WTC11 (cell line): ENCODE measurements at regions not wholly inside any gene's neighbourhood (a gene's known extent, or its start where the extent isn't known, plus 50 kb on each side); places are given as distances from the start of the nearest gene placed in this dataset.

Experiments
- ATAC-seq: fragments of 200-7000 bp; cut with Tn5 transposase; 2 replicates; pipeline ENCODE4 v1.10.0; 2021; ENCODE audit warnings: mild to moderate bottlenecking, moderate library complexity
- CTCF ChIA-PET: fragments of 300-600 bp; sonication (Branson Sonifier 250); formaldehyde crosslinking; loops from one replicate; lab custom pipeline; 2021; ENCODE audit warnings: antibody characterized with exemption; lab: Charles Lee
- POLR2A ChIA-PET: fragments of 350-600 bp; sonication (Branson Sonifier 250); formaldehyde crosslinking; loops from one replicate; lab custom pipeline; 2021; ENCODE audit warnings: antibody characterized with exemption; lab: Charles Lee
- DNase-seq: peaks from one replicate; pipeline ENCODE4 v3.0.0; 2021; ENCODE audit warnings: low spot score
- H3K27ac Mint-ChIP-seq: 2 replicates; pipeline ENCODE4 v1.8.0; 2021; ENCODE audit warnings: mixed read lengths
- H3K27me3 Mint-ChIP-seq: 2 replicates; pipeline ENCODE4 v1.8.0; 2021; ENCODE audit warnings: low read depth, mild to moderate bottlenecking, moderate library complexity, mixed read lengths
- H3K36me3 Mint-ChIP-seq: 2 replicates; pipeline ENCODE4 v1.8.0; 2021; ENCODE audit warnings: mixed read lengths
- H3K4me1 Mint-ChIP-seq: 2 replicates; pipeline ENCODE4 v1.8.0; 2022; ENCODE audit warnings: mixed read lengths
- H3K4me3 Mint-ChIP-seq: 2 replicates; pipeline ENCODE4 v1.8.0; 2021; ENCODE audit warnings: mild to moderate bottlenecking, moderate library complexity, mixed read lengths
- H3K9me3 Mint-ChIP-seq: 2 replicates; pipeline ENCODE4 v1.8.0; 2021; ENCODE audit warnings: mixed read lengths
- AR ChIP-seq: fragments of 250-450 bp; sonication (Bioruptor Pico); IDR thresholded peaks from 2 replicates; pipeline ENCODE4 v1.9.0; 2021; ENCODE audit warnings: mild to moderate bottlenecking
- CBFB ChIP-seq: sonication (generic); formaldehyde crosslinking; IDR thresholded peaks from 2 replicates; pipeline ENCODE4 v1.8.1; 2022; ENCODE audit warnings: mild to moderate bottlenecking, low read depth, missing genetic modification reagents
- CREM ChIP-seq: sonication (generic); formaldehyde crosslinking; IDR thresholded peaks from 2 replicates; pipeline ENCODE4 v1.8.1; 2022; ENCODE audit warnings: mild to moderate bottlenecking, missing genetic modification reagents, moderate library complexity
- E2F1 ChIP-seq: sonication (generic); formaldehyde crosslinking; IDR thresholded peaks from 2 replicates; pipeline ENCODE4 v1.8.0; 2022; ENCODE audit warnings: mild to moderate bottlenecking, missing genetic modification reagents
- ESRRA ChIP-seq: sonication (generic); formaldehyde crosslinking; IDR thresholded peaks from 2 replicates; pipeline ENCODE4 v1.8.1; 2022; ENCODE audit warnings: mild to moderate bottlenecking, missing genetic modification reagents, borderline replicate concordance
- ETV6 ChIP-seq: sonication (generic); formaldehyde crosslinking; IDR thresholded peaks from 2 replicates; pipeline ENCODE4 v1.8.1; 2022; ENCODE audit warnings: mild to moderate bottlenecking, missing genetic modification reagents
- FOXP1 ChIP-seq: sonication (generic); formaldehyde crosslinking; IDR thresholded peaks from 2 replicates; pipeline ENCODE4 v1.8.0; 2022; ENCODE audit warnings: missing genetic modification reagents, mild to moderate bottlenecking, moderate library complexity, borderline replicate concordance
- GABPB1 ChIP-seq: sonication (generic); formaldehyde crosslinking; IDR thresholded peaks from 2 replicates; pipeline ENCODE4 v1.8.1; 2023; ENCODE audit warnings: mild to moderate bottlenecking, missing genetic modification reagents
- GTF2I ChIP-seq: fragments of 250-450 bp; sonication (Bioruptor Pico); conservative IDR thresholded peaks from 2 replicates; pipeline ENCODE4 v1.4.0; 2021; ENCODE audit warnings: mild to moderate bottlenecking
- HMGA2 ChIP-seq: fragments of 250-450 bp; sonication (Bioruptor Pico); IDR thresholded peaks from 2 replicates; pipeline ENCODE4 v1.4.0; 2021; ENCODE audit warnings: mild to moderate bottlenecking, moderate library complexity
- IRF2 ChIP-seq: sonication (generic); formaldehyde crosslinking; IDR thresholded peaks from 2 replicates; pipeline ENCODE4 v1.8.0; 2022; ENCODE audit warnings: low read depth, missing genetic modification reagents, borderline replicate concordance
- JAZF1 ChIP-seq: fragments of 250-450 bp; sonication (Bioruptor Pico); IDR thresholded peaks from 2 replicates; pipeline ENCODE4 v1.9.0; 2021; ENCODE audit warnings: moderate library complexity, mild to moderate bottlenecking, inconsistent platforms
- KAT7 ChIP-seq: sonication (generic); formaldehyde crosslinking; IDR thresholded peaks from 2 replicates; pipeline ENCODE4 v1.8.1; 2023; ENCODE audit warnings: missing genetic modification reagents, mild to moderate bottlenecking, borderline replicate concordance
- OVOL2 ChIP-seq: fragments of 250-450 bp; sonication (Bioruptor Pico); IDR thresholded peaks from 2 replicates; pipeline ENCODE4 v1.9.0; 2021; ENCODE audit warnings: mild to moderate bottlenecking, borderline replicate concordance
- PRRX2 ChIP-seq: fragments of 250-450 bp; sonication (Bioruptor Pico); IDR thresholded peaks from 2 replicates; pipeline ENCODE4 v1.8.0; 2021; ENCODE audit warnings: mild to moderate bottlenecking
- SMAD3 ChIP-seq: sonication (generic); formaldehyde crosslinking; IDR thresholded peaks from 2 replicates; pipeline ENCODE4 v1.8.0; 2022; ENCODE audit warnings: missing genetic modification reagents, mild to moderate bottlenecking, borderline replicate concordance
- SMAD4 ChIP-seq: sonication (generic); formaldehyde crosslinking; IDR thresholded peaks from 2 replicates; pipeline ENCODE4 v1.8.0; 2022; ENCODE audit warnings: mild to moderate bottlenecking, missing genetic modification reagents
- SP1 ChIP-seq: sonication (generic); formaldehyde crosslinking; conservative IDR thresholded peaks from 2 replicates; pipeline ENCODE4 v1.8.1; 2022; ENCODE audit warnings: missing genetic modification reagents
- ZMAT4 ChIP-seq: fragments of 250-450 bp; sonication (Bioruptor Pico); IDR thresholded peaks from 2 replicates; pipeline ENCODE4 v1.9.0; 2021; ENCODE audit warnings: mild to moderate bottlenecking
- ZNF219 ChIP-seq: sonication (generic); formaldehyde crosslinking; IDR thresholded peaks from 2 replicates; pipeline ENCODE4 v1.8.0; 2023; ENCODE audit warnings: missing genetic modification reagents, mild to moderate bottlenecking, borderline replicate concordance
- ZNF317 ChIP-seq: sonication (generic); formaldehyde crosslinking; IDR thresholded peaks from 2 replicates; pipeline ENCODE4 v1.8.1; 2023; ENCODE audit warnings: low read depth, mild to moderate bottlenecking, moderate library complexity, missing genetic modification reagents, borderline replicate concordance
- ZNF396 ChIP-seq: fragments of 250-450 bp; sonication (Bioruptor Pico); IDR thresholded peaks from 2 replicates; pipeline ENCODE4 v1.8.0; 2021; ENCODE audit warnings: mild to moderate bottlenecking, moderate library complexity, borderline replicate concordance
- ZNF423 ChIP-seq: fragments of 250-450 bp; sonication (Bioruptor Pico); IDR thresholded peaks from 2 replicates; pipeline ENCODE4 v2.1.2; 2022; ENCODE audit warnings: mild to moderate bottlenecking, moderate library complexity
- TF ChIP-seq, protein P1 (sequence below): fragments of 250-450 bp; sonication (Bioruptor Pico); conservative IDR thresholded peaks from 2 replicates; pipeline ENCODE4 v1.9.0; 2021; ENCODE audit warnings: mild to moderate bottlenecking
- TF ChIP-seq, protein P2 (sequence below): sonication (generic); formaldehyde crosslinking; IDR thresholded peaks from 2 replicates; pipeline ENCODE4 v1.8.1; 2023; ENCODE audit warnings: mild to moderate bottlenecking, moderate library complexity, missing genetic modification reagents
- TF ChIP-seq, protein P3 (sequence below): fragments of 250-450 bp; sonication (Bioruptor Pico); IDR thresholded peaks from 2 replicates; pipeline ENCODE4 v1.9.0; 2021; ENCODE audit warnings: moderate library complexity, mild to moderate bottlenecking, inconsistent platforms, borderline replicate concordance

GRCh38 chr16:51436742-51437141 lies 285.7 kb upstream of the SALL1 start:
- ChIA-PET CTCF (no interaction called here), POLR2A (no interaction called here)

DNA sequence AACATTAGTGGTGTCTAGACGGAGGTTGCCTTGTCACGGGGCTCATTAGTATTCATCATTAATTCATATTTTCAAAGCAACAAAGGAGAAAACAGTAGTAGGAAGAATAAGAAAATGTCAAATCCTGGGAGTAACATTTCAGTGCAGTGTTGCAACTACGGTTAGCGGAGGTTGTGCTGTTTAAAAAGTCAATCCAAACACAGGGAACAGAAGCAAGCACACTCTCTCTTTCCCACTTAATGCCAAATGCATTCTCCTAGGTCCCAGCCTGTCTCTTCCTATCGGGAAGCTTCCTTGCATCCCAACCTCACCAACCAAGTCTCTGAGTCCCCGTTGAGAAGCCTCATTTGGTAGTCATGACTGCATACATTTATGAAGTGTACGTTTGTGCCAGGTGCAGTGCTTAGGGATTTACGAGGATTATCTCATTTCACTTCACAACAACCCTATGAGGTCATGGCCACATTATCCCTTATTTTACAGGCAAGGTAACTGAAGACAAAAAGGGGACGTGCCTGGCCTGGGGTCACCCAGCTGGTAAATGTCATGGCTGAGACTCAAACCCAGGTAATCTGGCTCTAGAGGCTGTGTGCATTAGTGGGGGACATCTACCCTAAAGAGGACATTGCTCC lies 283.6 kb upstream of the SALL1 start:
- Mint-ChIP-seq H3K36me3 (no peaks in the 10 kb centered on the region), H3K27ac (no peak overlapping the region), H3K4me3 (no peak overlapping the region), H3K4me1 (peaks cover 34% of the 10 kb centered on the region), H3K27me3 (no peaks in the 10 kb centered on the region), H3K9me3 (no peaks in the 10 kb centered on the region)
- ChIA-PET POLR2A (no interaction called here), CTCF (no interaction called here)
- DNase-seq (no peak), ATAC-seq (no peak)
- TF ChIP-seq, protein P1, sequence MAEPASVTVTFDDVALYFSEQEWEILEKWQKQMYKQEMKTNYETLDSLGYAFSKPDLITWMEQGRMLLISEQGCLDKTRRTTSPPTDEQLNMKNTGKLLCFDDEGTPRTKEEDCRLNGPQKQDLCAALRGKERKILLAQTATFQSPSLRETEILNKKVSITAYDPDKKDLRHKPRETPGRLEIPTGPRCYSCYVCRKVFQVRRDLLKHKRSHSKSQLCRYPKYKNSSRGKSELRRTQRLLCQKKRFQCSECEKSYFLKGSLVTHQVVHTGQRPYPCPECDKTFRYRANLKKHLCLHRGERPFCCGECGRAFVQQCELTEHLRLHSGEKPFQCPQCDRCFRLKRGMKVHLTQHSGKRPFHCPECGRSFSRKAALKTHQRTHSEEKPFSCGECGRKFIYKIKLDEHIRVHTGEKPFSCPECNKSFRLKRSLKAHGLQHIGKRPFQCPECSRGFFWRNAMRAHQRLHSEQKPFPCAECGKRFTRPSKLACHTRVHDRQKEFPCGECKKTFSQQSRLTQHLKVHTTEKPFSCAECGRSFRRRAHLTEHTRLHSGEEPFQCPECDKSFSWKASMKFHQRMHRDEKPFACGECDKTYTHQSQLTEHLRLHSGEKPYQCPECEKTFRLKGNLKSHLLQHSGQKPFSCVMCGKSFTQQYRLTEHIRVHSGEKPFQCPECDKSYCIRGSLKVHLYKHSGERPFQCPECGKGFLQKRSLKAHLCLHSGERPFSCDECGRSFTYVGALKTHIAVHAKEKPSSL (CRISPR knock-in tag), result no peak
- TF ChIP-seq ZNF396 (CRISPR knock-in tag), result no peak
- no peak for TF ChIP-seq SP1 (CRISPR knock-in tag)
- TF ChIP-seq KAT7, result no peak
- TF ChIP-seq FOXP1 (CRISPR knock-in tag), result no peak
- TF ChIP-seq ZMAT4 (CRISPR knock-in tag), result no peak
- TF ChIP-seq CBFB, result no peak
- no peak for TF ChIP-seq OVOL2 (CRISPR knock-in tag)
- TF ChIP-seq GTF2I (CRISPR knock-in tag), result no peak

More at GRCh38 chr16:51436742-51437141, 285.7 kb upstream of the SALL1 start:
- TF ChIP-seq HMGA2 (no peak), SMAD4 (CRISPR knock-in tag) (no peak), ZNF317 (no peak), PRRX2 (CRISPR knock-in tag) (no peak)
- no peak overlapping the region for H3K27ac Mint-ChIP-seq
- H3K4me1 Mint-ChIP-seq, result peaks cover 48% of the 10 kb centered on the region
- no peaks in the 10 kb centered on the region for H3K36me3 Mint-ChIP-seq
- ATAC-seq (no peak), DNase-seq (no peak)
- no peak overlapping the region for H3K4me3 Mint-ChIP-seq
- H3K9me3 Mint-ChIP-seq, result no peaks in the 10 kb centered on the region
- no peaks in the 10 kb centered on the region for H3K27me3 Mint-ChIP-seq

GRCh38 chr16:51433599-51433998 lies 282.5 kb upstream of the SALL1 start:
- POLR2A ChIA-PET, result no interaction called here
- DNase-seq (no peak), ATAC-seq (no peak)
- no peak overlapping the region for H3K4me3 Mint-ChIP-seq
- H3K27me3 Mint-ChIP-seq, result no peaks in the 10 kb centered on the region
- no peak overlapping the region for H3K27ac Mint-ChIP-seq
- peaks cover 28% of the 10 kb centered on the region for H3K4me1 Mint-ChIP-seq
- CTCF ChIA-PET, result interaction anchor here (0.7 kb wide), 1 partner anchor 12 kb away, joined by 3 read pairs; no protein-coding TSS in a partner anchor
- no peaks in the 10 kb centered on the region for H3K36me3 Mint-ChIP-seq
- H3K9me3 Mint-ChIP-seq, result no peaks in the 10 kb centered on the region
- TF ChIP-seq JAZF1 (CRISPR knock-in tag), result no peak
- TF ChIP-seq, protein P2, sequence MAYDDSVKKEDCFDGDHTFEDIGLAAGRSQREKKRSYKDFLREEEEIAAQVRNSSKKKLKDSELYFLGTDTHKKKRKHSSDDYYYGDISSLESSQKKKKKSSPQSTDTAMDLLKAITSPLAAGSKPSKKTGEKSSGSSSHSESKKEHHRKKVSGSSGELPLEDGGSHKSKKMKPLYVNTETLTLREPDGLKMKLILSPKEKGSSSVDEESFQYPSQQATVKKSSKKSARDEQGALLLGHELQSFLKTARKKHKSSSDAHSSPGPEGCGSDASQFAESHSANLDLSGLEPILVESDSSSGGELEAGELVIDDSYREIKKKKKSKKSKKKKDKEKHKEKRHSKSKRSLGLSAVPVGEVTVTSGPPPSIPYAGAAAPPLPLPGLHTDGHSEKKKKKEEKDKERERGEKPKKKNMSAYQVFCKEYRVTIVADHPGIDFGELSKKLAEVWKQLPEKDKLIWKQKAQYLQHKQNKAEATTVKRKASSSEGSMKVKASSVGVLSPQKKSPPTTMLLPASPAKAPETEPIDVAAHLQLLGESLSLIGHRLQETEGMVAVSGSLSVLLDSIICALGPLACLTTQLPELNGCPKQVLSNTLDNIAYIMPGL (CRISPR knock-in tag), result no peak
- TF ChIP-seq, protein P3, sequence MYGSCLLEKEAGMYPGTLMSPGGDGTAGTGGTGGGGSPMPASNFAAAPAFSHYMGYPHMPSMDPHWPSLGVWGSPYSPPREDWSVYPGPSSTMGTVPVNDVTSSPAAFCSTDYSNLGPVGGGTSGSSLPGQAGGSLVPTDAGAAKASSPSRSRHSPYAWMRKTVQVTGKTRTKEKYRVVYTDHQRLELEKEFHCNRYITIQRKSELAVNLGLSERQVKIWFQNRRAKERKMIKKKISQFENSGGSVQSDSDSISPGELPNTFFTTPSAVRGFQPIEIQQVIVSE, result no peak
- no peak for TF ChIP-seq IRF2
- TF ChIP-seq ZNF219 (CRISPR knock-in tag), result no peak
- no peak for TF ChIP-seq ZNF423 (CRISPR knock-in tag)
- TF ChIP-seq AR, result no peak
- TF ChIP-seq GABPB1 (CRISPR knock-in tag), result no peak
- TF ChIP-seq ETV6 (CRISPR knock-in tag), result no peak
- no peak for TF ChIP-seq ESRRA (CRISPR knock-in tag)
- TF ChIP-seq CREM, result no peak
- no peak for TF ChIP-seq SMAD3
- TF ChIP-seq E2F1, result no peak
